ENCODE measurements at regions not wholly inside any gene's neighbourhood (a gene's known extent, or its start where the extent isn't known, plus 50 kb on each side); places are given as distances from the start of the nearest gene placed in this dataset.

DNA sequence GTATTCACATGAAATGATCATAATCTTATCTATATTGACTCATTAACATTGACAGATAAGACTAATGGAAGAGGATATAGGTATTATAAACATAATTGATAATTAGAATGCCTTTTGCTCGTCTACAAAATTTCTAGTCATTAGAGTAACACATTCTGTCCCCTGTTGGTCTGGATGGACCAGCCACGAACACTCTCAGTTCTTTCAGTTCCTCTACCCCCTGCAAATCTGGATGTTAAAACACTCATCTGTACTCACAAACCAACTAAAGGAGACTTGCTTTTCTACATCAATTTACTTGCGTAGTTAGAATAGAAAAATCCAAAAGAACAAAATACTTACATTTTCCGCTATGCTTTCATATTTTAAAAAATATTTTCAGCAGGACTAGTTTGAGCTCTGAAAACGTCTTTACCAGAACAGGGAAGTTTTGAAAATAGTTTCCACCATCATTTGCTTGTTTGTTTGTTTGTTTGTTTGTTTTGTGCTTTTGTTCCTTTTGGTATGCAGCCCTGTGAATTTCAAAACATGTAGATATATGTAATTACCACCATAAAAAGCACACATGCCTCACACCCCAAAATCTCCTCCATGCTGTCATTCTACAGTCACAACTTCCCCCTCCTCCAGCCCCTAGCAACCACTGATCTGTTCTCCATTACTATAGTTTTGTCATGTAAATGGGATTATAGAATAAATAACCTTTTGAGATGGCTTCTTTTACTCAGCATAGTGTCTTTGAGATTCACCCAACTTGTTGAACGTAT is 103.8 kb downstream of the FZD1 start:
- ATAC-seq (no peak), FAIRE-seq (no peak), DNase-seq (ENCODE audit: low spot score) (no peak)
- in situ Hi-C loops (cut with HindIII; ENCODE audit: extremely low pct_ligation_motif_present, low pct_unique_long_range_greater_than_20kb) = no loop called here
- no peaks in the 10 kb centered on the region for H3K36me3 ChIP-seq (replicated peaks in 1 of 2; ENCODE audit: control insufficient read depth in 1 of 2, insufficient read depth in 2 of 2, low read length in 2 of 2)
- no peaks in the 10 kb centered on the region for H4K20me1 ChIP-seq (ENCODE audit: insufficient read depth, low read length)
- H3K9ac ChIP-seq (ENCODE audit: insufficient read depth, low read depth, low read length) = no peak overlapping the region
- no peak overlapping the region for H3K4me3 ChIP-seq (replicated peaks in 1 of 3; ENCODE audit: insufficient read depth in 1 of 3, low read depth in 2 of 3, low read length in 3 of 3)
- BruUV-seq (replicated peaks) = no TSS peak
- no peaks in the 10 kb centered on the region for H3K79me2 ChIP-seq (ENCODE audit: insufficient read depth, low read length)
- intact Hi-C loops (cut with micrococcal nuclease; ENCODE audit: unreplicated experiment) = no loop called here
- no peak overlapping the region for H2AFZ ChIP-seq (ENCODE audit: low read length)
- no peak overlapping the region for H3K4me2 ChIP-seq (ENCODE audit: low read depth, low read length)
- H3K9me3 ChIP-seq (ENCODE audit: low read length) = no peaks in the 10 kb centered on the region
- ChIA-PET POLR2A (no interaction called here), CTCF (ENCODE audit: low intra/inter-chr PET ratio, low total read pairs) (no interaction called here)
- WGBS (ENCODE audit: low lambda C conversion rate) = under 1% methylated on average over 6 of the region's 6 CpGs
- no peak overlapping the region for H3K27ac ChIP-seq (ENCODE audit: extremely low read length, insufficient read depth, low read length)
- no peaks in the 10 kb centered on the region for H3K4me1 ChIP-seq (ENCODE audit: insufficient read depth, low read length)
- no peaks in the 10 kb centered on the region for H3K27me3 ChIP-seq (ENCODE audit: control insufficient read depth in 1 of 2, insufficient read depth in 2 of 2, low read length in 2 of 2)
- TF ChIP-seq ZNF331 (CRISPR knock-in tag; IDR thresholded peaks at IDR 0.05) (no peak), ZNF709 (CRISPR knock-in tag; IDR thresholded peaks at IDR 0.05) (no peak), ARNTL (CRISPR knock-in tag; IDR thresholded peaks at IDR 0.05) (no peak), SOX13 (IDR thresholded peaks at IDR 0.05) (no peak), SOX13 (CRISPR knock-in tag; conservative IDR thresholded peaks at IDR 0.05 in 1 of 2, IDR thresholded peaks at IDR 0.05 in 1 of 2) (no peak), RXRB (CRISPR knock-in tag; IDR thresholded peaks at IDR 0.05; ENCODE audit: borderline replicate concordance) (no peak), YEATS4 (CRISPR knock-in tag; IDR thresholded peaks at IDR 0.05; ENCODE audit: borderline replicate concordance) (no peak), HDAC1 (CRISPR knock-in tag; IDR thresholded peaks at IDR 0.05) (no peak), PHB2 (IDR thresholded peaks at IDR 0.05; ENCODE audit: partially characterized antibody) (no peak), ZNF775 (CRISPR knock-in tag; IDR thresholded peaks at IDR 0.05; ENCODE audit: borderline replicate concordance) (no peak)
- TF ChIP-seq, protein P1, sequence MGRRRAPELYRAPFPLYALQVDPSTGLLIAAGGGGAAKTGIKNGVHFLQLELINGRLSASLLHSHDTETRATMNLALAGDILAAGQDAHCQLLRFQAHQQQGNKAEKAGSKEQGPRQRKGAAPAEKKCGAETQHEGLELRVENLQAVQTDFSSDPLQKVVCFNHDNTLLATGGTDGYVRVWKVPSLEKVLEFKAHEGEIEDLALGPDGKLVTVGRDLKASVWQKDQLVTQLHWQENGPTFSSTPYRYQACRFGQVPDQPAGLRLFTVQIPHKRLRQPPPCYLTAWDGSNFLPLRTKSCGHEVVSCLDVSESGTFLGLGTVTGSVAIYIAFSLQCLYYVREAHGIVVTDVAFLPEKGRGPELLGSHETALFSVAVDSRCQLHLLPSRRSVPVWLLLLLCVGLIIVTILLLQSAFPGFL (CRISPR knock-in tag; IDR thresholded peaks at IDR 0.05) = no peak
- TF ChIP-seq, protein P2, sequence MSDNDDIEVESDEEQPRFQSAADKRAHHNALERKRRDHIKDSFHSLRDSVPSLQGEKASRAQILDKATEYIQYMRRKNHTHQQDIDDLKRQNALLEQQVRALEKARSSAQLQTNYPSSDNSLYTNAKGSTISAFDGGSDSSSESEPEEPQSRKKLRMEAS (IDR thresholded peaks at IDR 0.05) = no peak
- TF ChIP-seq, protein P3, sequence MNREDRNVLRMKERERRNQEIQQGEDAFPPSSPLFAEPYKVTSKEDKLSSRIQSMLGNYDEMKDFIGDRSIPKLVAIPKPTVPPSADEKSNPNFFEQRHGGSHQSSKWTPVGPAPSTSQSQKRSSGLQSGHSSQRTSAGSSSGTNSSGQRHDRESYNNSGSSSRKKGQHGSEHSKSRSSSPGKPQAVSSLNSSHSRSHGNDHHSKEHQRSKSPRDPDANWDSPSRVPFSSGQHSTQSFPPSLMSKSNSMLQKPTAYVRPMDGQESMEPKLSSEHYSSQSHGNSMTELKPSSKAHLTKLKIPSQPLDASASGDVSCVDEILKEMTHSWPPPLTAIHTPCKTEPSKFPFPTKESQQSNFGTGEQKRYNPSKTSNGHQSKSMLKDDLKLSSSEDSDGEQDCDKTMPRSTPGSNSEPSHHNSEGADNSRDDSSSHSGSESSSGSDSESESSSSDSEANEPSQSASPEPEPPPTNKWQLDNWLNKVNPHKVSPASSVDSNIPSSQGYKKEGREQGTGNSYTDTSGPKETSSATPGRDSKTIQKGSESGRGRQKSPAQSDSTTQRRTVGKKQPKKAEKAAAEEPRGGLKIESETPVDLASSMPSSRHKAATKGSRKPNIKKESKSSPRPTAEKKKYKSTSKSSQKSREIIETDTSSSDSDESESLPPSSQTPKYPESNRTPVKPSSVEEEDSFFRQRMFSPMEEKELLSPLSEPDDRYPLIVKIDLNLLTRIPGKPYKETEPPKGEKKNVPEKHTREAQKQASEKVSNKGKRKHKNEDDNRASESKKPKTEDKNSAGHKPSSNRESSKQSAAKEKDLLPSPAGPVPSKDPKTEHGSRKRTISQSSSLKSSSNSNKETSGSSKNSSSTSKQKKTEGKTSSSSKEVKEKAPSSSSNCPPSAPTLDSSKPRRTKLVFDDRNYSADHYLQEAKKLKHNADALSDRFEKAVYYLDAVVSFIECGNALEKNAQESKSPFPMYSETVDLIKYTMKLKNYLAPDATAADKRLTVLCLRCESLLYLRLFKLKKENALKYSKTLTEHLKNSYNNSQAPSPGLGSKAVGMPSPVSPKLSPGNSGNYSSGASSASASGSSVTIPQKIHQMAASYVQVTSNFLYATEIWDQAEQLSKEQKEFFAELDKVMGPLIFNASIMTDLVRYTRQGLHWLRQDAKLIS (CRISPR knock-in tag; IDR thresholded peaks at IDR 0.05) = no peak
- TF ChIP-seq, protein P4, sequence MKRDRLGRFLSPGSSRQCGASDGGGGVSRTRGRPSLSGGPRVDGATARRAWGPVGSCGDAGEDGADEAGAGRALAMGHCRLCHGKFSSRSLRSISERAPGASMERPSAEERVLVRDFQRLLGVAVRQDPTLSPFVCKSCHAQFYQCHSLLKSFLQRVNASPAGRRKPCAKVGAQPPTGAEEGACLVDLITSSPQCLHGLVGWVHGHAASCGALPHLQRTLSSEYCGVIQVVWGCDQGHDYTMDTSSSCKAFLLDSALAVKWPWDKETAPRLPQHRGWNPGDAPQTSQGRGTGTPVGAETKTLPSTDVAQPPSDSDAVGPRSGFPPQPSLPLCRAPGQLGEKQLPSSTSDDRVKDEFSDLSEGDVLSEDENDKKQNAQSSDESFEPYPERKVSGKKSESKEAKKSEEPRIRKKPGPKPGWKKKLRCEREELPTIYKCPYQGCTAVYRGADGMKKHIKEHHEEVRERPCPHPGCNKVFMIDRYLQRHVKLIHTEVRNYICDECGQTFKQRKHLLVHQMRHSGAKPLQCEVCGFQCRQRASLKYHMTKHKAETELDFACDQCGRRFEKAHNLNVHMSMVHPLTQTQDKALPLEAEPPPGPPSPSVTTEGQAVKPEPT (CRISPR knock-in tag; IDR thresholded peaks at IDR 0.05; ENCODE audit: low read depth) = no peak
- TF ChIP-seq, protein P5, sequence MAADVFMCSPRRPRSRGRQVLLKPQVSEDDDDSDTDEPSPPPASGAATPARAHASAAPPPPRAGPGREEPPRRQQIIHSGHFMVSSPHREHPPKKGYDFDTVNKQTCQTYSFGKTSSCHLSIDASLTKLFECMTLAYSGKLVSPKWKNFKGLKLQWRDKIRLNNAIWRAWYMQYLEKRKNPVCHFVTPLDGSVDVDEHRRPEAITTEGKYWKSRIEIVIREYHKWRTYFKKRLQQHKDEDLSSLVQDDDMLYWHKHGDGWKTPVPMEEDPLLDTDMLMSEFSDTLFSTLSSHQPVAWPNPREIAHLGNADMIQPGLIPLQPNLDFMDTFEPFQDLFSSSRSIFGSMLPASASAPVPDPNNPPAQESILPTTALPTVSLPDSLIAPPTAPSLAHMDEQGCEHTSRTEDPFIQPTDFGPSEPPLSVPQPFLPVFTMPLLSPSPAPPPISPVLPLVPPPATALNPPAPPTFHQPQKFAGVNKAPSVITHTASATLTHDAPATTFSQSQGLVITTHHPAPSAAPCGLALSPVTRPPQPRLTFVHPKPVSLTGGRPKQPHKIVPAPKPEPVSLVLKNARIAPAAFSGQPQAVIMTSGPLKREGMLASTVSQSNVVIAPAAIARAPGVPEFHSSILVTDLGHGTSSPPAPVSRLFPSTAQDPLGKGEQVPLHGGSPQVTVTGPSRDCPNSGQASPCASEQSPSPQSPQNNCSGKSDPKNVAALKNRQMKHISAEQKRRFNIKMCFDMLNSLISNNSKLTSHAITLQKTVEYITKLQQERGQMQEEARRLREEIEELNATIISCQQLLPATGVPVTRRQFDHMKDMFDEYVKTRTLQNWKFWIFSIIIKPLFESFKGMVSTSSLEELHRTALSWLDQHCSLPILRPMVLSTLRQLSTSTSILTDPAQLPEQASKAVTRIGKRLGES (CRISPR knock-in tag; IDR thresholded peaks at IDR 0.05; ENCODE audit: borderline replicate concordance) = no peak

Measured in HepG2 (cell line).